CD4-positive, alpha-beta T cell (primary cell): ENCODE measurements at regions not wholly inside any gene's neighbourhood (a gene's known extent, or its start where the extent isn't known, plus 50 kb on each side); places are given as distances from the start of the nearest gene placed in this dataset.

Experiments used
- ATAC-seq: fragments of 200-7000 bp; cut with Tn5 transposase; one replicate; pipeline ENCODE4 v1.10.0; 2022; ENCODE audit warnings: mild to moderate bottlenecking; ENCODE audit not compliant: poor library complexity
- CTCF ChIA-PET: fragments of 350-600 bp; sonication (Branson Sonifier 250); formaldehyde crosslinking; loops from one replicate; lab custom pipeline; 2021; ENCODE audit warnings: antibody characterized with exemption, inconsistent platforms; lab: Charles Lee
- POLR2A ChIA-PET: fragments of 350-600 bp; sonication (Branson Sonifier 250); formaldehyde crosslinking; loops from one replicate; lab custom pipeline; 2021; ENCODE audit warnings: antibody characterized with exemption, inconsistent platforms; lab: Charles Lee
- DNase-seq, 14 experiments: peaks; one replicate each; pipeline ENCODE4 v3.0.0-alpha.2; 2013 to 2020; ENCODE audit warnings: mixed read lengths in 2 of 14
- H3K27ac ChIP-seq, 2 donors: one replicate each; pipeline versions ENCODE4 v1.5.1 to v1.7.0; 2013; ENCODE audit warnings: low read length in 2 of 2, low read depth in 1 of 2, mild to moderate bottlenecking in 1 of 2
- H3K27me3 ChIP-seq, 2 experiments: 1 replicate in 1 of 2; 2 replicates in 1 of 2; pipeline versions ENCODE4 v1.6.1 to v1.7.0; 2013; ENCODE audit warnings: low read length in 2 of 2, control low read depth in 1 of 2, mild to moderate bottlenecking in 1 of 2, moderate library complexity in 1 of 2; ENCODE audit not compliant: insufficient read depth in 2 of 2, control insufficient read depth in 1 of 2
- H3K36me3 ChIP-seq: one replicate; pipeline ENCODE4 v1.6.1; 2013; ENCODE audit warnings: low read length, control low read depth; ENCODE audit not compliant: insufficient read depth
- H3K4me1 ChIP-seq: one replicate; pipeline ENCODE4 v1.6.1; 2013; ENCODE audit warnings: low read length, control low read depth; ENCODE audit not compliant: insufficient read depth
- H3K4me3 ChIP-seq: one replicate; pipeline ENCODE4 v1.5.1; 2013; ENCODE audit warnings: mild to moderate bottlenecking, low read length, moderate library complexity
- H3K9me3 ChIP-seq, 2 experiments: 1 replicate in 1 of 2; 2 replicates in 1 of 2; pipeline versions ENCODE4 v1.6.1 to v1.7.0; 2013; ENCODE audit warnings: low read length in 2 of 2, mild to moderate bottlenecking in 2 of 2, control low read depth in 1 of 2, moderate library complexity in 1 of 2; ENCODE audit not compliant: control insufficient read depth in 1 of 2, insufficient read depth in 1 of 2
- H3K27ac Mint-ChIP-seq: one replicate; pipeline ENCODE4 v1.8.0; 2020; ENCODE audit warnings: mixed read lengths
- H3K27me3 Mint-ChIP-seq: one replicate; pipeline ENCODE4 v1.8.0; 2021; ENCODE audit warnings: mixed read lengths
- H3K36me3 Mint-ChIP-seq: one replicate; pipeline ENCODE4 v1.8.0; 2021; ENCODE audit warnings: low read depth, mixed read lengths
- H3K4me1 Mint-ChIP-seq: one replicate; pipeline ENCODE4 v1.8.0; 2021; ENCODE audit warnings: low read depth, mixed read lengths
- H3K4me3 Mint-ChIP-seq: one replicate; pipeline ENCODE4 v1.8.0; 2020; ENCODE audit warnings: mild to moderate bottlenecking, mixed read lengths
- H3K9me3 Mint-ChIP-seq: one replicate; pipeline ENCODE4 v1.8.0; 2020; ENCODE audit warnings: mixed read lengths
- intact Hi-C, 2 experiments: fragments of 100-400 bp; cut with DNase I in 1 of 2; cut with micrococcal nuclease in 1 of 2; formaldehyde crosslinking; loops; one replicate each; pipeline versions ENCODE4 v1.15.1 to v1.9.0; 2023 to 2025; cut with DNase I, micrococcal nuclease
- TF ChIP-seq, protein P1 (sequence below): fragments of 200-600 bp; IDR thresholded peaks from one replicate; pipeline ENCODE4 v1.8.0; 2022; ENCODE audit warnings: antibody characterized with exemption, mild to moderate bottlenecking

DNA sequence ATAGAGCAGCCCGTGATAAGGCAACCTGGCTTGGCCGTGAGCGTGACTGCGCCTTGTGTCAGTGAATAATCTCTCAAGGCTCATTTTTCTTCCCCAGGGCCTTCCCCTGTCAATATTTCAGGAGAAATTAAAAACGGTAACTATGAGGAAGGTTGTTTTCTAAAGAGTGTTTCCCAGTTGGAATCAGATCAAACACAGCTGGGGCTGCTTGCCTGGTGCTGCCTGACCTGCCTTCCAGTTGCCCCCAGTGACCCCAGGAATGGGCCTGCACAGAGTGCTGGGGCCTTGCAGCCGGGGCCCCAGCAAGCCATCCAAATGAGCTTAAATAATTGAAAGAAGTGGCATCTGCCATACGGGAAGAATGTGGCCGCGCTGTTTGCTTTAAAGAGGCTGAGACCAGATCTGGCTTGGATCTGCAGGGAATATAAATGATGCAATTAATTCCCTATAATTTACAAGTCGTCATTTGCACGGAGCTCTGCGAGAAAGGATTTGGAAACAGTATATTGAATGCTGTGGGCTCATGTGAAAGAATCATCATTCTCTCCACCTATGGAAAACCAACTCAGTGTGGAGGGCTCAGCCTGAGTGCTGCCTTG lies 203.9 kb downstream of the C1orf94 start:
- H3K9me3 Mint-ChIP-seq, result no peaks in the 10 kb centered on the region
- peaks cover 68% of the 10 kb centered on the region for H3K27me3 Mint-ChIP-seq
- no peak overlapping the region for H3K27ac Mint-ChIP-seq
- H3K4me1 Mint-ChIP-seq, result no peaks in the 10 kb centered on the region
- CTCF ChIA-PET, result no interaction called here
- H3K27me3 ChIP-seq, result peaks cover 25 to 30% of the 10 kb centered on the region in 2 experiments
- POLR2A ChIA-PET, result no interaction called here
- no peaks in the 10 kb centered on the region for H3K36me3 ChIP-seq
- no peak overlapping the region for H3K4me3 ChIP-seq
- H3K4me1 ChIP-seq, result no peaks in the 10 kb centered on the region
- no peaks in the 10 kb centered on the region for H3K9me3 ChIP-seq
- intact Hi-C loops, result no loop called here
- no peak overlapping the region for H3K27ac ChIP-seq
- DNase-seq, result no peak
- H3K4me3 Mint-ChIP-seq, result no peak overlapping the region
- no peaks in the 10 kb centered on the region for H3K36me3 Mint-ChIP-seq
- no peak for ATAC-seq
- TF ChIP-seq, protein P1, sequence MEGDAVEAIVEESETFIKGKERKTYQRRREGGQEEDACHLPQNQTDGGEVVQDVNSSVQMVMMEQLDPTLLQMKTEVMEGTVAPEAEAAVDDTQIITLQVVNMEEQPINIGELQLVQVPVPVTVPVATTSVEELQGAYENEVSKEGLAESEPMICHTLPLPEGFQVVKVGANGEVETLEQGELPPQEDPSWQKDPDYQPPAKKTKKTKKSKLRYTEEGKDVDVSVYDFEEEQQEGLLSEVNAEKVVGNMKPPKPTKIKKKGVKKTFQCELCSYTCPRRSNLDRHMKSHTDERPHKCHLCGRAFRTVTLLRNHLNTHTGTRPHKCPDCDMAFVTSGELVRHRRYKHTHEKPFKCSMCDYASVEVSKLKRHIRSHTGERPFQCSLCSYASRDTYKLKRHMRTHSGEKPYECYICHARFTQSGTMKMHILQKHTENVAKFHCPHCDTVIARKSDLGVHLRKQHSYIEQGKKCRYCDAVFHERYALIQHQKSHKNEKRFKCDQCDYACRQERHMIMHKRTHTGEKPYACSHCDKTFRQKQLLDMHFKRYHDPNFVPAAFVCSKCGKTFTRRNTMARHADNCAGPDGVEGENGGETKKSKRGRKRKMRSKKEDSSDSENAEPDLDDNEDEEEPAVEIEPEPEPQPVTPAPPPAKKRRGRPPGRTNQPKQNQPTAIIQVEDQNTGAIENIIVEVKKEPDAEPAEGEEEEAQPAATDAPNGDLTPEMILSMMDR, result no peak

DNA sequence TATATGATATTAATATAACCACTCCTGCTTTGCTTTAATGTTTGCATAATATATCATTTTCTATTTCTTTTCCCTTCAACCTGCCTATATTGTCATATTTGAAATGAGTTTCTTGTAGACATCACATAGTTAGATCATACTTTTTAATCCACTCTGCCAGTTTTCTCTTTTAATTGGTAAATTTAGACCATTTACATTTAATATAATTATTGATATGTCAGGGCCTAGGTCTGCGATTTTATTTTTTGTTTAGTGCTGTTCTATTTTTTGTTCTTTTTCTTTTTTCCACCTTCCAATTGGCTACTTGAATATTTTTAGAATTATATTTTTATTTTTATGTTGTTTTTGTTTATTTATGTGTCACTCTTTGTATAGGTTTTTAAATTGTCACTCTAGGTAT lies 213.3 kb downstream of the C1orf94 start:
- CTCF ChIA-PET, result no interaction called here
- TF ChIP-seq, protein P1, result no peak

DNA sequence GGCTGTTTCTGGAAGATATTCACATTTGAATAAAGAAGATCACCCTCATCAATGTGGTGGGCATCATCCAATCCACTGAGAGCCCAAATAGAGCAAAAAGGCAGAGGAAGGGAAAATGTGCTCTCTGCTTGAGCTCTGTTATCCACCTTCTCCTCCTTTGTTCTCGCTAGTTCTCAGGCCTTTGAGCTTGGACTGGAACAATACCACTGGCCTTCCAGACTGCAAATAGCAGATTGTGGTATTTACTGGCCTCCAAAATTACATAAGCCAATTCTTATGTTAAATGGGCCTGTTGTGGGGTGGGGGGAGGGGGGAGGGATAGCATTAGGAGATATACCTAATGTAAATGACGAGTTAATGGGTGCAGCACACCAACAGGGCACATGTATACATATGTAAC lies 219.3 kb downstream of the C1orf94 start:
- TF ChIP-seq, protein P1, result no peak
- intact Hi-C loops, result no loop called here
- ChIA-PET POLR2A (no interaction called here), CTCF (no interaction called here)
- peaks cover 21% of the 10 kb centered on the region for H3K27me3 Mint-ChIP-seq
- no peak for ATAC-seq
- no peak overlapping the region for H3K27ac Mint-ChIP-seq
- Histone ChIP-seq H3K4me3 (no peak overlapping the region), H3K36me3 (no peaks in the 10 kb centered on the region), H3K27me3 (peaks cover 0 to 8% of the 10 kb centered on the region in 2 experiments), H3K9me3 (no peaks in the 10 kb centered on the region), H3K4me1 (no peaks in the 10 kb centered on the region), H3K27ac (no peak overlapping the region)
- H3K4me3 Mint-ChIP-seq, result no peak overlapping the region
- H3K4me1 Mint-ChIP-seq, result no peaks in the 10 kb centered on the region
- H3K9me3 Mint-ChIP-seq, result no peaks in the 10 kb centered on the region
- DNase-seq, result no peak
- no peaks in the 10 kb centered on the region for H3K36me3 Mint-ChIP-seq

More for the DNA sequence above, 213.3 kb downstream of the C1orf94 start:
- Histone ChIP-seq H3K27me3 (peaks cover 0 to 3% of the 10 kb centered on the region in 2 experiments), H3K27ac (no peak overlapping the region), H3K36me3 (no peaks in the 10 kb centered on the region), H3K4me1 (no peaks in the 10 kb centered on the region), H3K9me3 (no peaks in the 10 kb centered on the region), H3K4me3 (no peak overlapping the region)
- no peaks in the 10 kb centered on the region for H3K36me3 Mint-ChIP-seq
- H3K4me3 Mint-ChIP-seq, result no peak overlapping the region
- ATAC-seq, result no peak
- intact Hi-C loops, result no loop called here
- peaks cover 4% of the 10 kb centered on the region for H3K27me3 Mint-ChIP-seq
- H3K4me1 Mint-ChIP-seq, result no peaks in the 10 kb centered on the region
- peaks cover 3% of the 10 kb centered on the region for H3K9me3 Mint-ChIP-seq
- no peak overlapping the region for H3K27ac Mint-ChIP-seq
- DNase-seq, result no peak
- POLR2A ChIA-PET, result no interaction called here
